ENCODE measurements at regions not wholly inside any gene's neighbourhood (a gene's known extent, or its start where the extent isn't known, plus 50 kb on each side); places are given as distances from the start of the nearest gene placed in this dataset.
"Not testable (repeated sequence)": the region's sequence is repeated elsewhere in the genome, so short reads cannot be mapped to it uniquely, and the experiment has no call there.

DNA sequence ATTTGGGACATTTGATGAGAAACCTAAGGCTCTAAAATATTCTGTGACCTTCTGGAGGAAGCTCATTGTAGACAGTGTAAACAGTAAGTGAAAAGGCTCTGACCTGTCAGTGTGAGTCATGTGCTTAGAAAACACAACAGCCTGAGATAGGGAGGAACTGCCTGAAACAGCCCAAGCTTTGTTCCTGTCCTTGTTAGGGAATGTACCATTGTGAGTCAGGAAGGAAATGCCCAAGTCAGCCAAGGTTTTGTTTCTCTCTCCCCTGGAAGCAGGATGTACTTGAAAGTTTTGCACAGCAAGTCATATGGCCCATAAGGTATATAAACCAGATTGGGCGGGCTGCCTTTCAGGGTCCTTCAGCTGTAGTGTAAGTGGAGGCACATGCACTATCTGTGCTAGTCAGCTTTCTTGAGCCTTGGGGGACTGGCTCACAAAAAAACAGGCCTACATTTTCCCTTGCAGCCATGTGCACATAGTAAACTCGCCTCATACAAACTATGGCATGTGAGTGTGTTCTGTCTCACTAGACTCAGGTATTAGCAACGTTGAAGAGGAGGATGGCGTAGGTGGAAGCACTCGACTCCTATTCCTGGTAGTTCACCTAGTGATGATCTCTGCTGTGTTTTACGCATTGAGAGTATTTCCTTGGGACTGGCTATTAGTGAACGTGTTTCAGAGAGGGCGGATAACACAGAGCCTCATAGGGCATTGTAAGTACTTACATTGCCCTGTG lies 141.2 kb upstream of the KLHL1 start:
- Histone ChIP-seq H3K4me3 (no peak overlapping the region), H3K27me3 (no peaks in the 10 kb centered on the region), H3K4me1 (no peaks in the 10 kb centered on the region), H3K9me3 (no peaks in the 10 kb centered on the region), H3K27ac (no peak overlapping the region), H3K36me3 (no peaks in the 10 kb centered on the region)
- no peak for DNase-seq (ENCODE audit: low spot score in 2 of 2)
- intact Hi-C loops (cut with DNase I) = no loop called here
- TF ChIP-seq, protein P1, sequence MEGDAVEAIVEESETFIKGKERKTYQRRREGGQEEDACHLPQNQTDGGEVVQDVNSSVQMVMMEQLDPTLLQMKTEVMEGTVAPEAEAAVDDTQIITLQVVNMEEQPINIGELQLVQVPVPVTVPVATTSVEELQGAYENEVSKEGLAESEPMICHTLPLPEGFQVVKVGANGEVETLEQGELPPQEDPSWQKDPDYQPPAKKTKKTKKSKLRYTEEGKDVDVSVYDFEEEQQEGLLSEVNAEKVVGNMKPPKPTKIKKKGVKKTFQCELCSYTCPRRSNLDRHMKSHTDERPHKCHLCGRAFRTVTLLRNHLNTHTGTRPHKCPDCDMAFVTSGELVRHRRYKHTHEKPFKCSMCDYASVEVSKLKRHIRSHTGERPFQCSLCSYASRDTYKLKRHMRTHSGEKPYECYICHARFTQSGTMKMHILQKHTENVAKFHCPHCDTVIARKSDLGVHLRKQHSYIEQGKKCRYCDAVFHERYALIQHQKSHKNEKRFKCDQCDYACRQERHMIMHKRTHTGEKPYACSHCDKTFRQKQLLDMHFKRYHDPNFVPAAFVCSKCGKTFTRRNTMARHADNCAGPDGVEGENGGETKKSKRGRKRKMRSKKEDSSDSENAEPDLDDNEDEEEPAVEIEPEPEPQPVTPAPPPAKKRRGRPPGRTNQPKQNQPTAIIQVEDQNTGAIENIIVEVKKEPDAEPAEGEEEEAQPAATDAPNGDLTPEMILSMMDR (IDR thresholded peaks at IDR 0.05) = no peak

DNA sequence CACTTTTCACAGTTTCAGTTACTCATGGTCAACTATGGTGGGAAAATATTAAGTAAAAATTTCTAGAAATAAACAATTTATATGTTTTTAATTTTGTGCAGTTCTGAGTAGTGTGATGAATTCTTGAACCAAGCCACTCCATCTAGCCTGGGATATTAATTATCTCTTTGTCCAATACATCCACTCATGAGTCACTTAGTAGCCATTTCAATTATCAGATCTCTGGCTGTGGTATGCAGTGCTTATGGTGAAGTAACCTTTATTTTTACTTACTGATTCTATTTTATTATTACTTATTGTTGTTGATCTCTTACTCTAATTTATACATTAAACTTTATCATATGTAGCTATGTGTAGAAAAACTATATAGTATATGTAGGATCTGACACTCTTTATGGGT lies 128.9 kb upstream of the KLHL1 start:
- Histone ChIP-seq H3K9me3 (no peaks in the 10 kb centered on the region), H3K4me3 (no peak overlapping the region), H3K27me3 (no peaks in the 10 kb centered on the region), H3K4me1 (no peaks in the 10 kb centered on the region), H3K27ac (no peak overlapping the region), H3K36me3 (no peaks in the 10 kb centered on the region)
- TF ChIP-seq, protein P1 (IDR thresholded peaks at IDR 0.05) = no peak
- intact Hi-C loops (cut with DNase I) = no loop called here
- no peak for DNase-seq (ENCODE audit: low spot score in 2 of 2)

DNA sequence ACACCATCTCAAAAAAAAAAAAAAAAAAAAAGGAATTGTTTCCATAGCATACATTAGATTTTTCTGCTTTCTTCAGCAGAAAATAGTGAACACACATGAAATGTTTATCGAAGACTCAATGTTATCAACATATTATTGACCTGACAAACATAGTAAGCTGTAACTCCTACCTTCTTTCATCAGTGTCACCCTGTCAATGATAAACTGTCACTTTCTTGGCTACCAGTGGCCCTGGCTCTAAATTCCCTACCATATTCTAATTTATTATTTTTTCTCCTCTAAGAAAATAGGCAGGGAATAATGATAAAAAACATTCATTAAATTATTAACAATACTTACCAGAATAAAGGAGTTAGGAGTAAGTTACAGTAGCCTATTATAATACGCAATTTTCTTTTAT lies 127.3 kb upstream of the KLHL1 start:
- intact Hi-C loops (cut with DNase I) = no loop called here
- no peak overlapping the region for H3K27ac ChIP-seq
- H3K36me3 ChIP-seq = no peaks in the 10 kb centered on the region
- no peak overlapping the region for H3K4me3 ChIP-seq
- DNase-seq (ENCODE audit: low spot score in 2 of 2) = no peak
- TF ChIP-seq, protein P1 (IDR thresholded peaks at IDR 0.05) = no peak
- no peaks in the 10 kb centered on the region for H3K4me1 ChIP-seq
- H3K27me3 ChIP-seq = no peaks in the 10 kb centered on the region
- no peaks in the 10 kb centered on the region for H3K9me3 ChIP-seq

DNA sequence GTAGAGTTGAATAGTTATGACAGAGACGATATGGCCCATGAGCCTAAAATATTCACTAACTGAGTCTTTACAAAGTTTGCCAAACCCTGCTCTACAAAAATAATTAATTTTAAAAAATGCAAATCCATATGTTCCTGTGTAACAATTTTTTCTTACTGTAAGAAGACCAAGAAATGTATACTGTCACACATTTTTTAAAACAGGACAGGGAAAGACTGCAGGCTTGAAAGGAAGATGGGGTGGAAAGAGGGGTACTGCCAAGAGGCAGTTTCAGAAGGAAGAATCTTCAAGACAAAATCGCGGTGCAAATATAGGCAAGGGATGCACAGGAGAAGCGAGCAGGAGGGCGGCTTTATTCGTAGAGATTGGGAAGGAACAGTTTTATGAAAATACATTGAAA lies 115.7 kb upstream of the KLHL1 start:
- Histone ChIP-seq H3K9me3 (no peaks in the 10 kb centered on the region), H3K4me3 (no peak overlapping the region), H3K27me3 (no peaks in the 10 kb centered on the region), H3K27ac (no peak overlapping the region), H3K4me1 (no peaks in the 10 kb centered on the region), H3K36me3 (no peaks in the 10 kb centered on the region)
- DNase-seq (ENCODE audit: low spot score in 2 of 2) = no peak
- TF ChIP-seq, protein P1 (IDR thresholded peaks at IDR 0.05) = no peak
- intact Hi-C loops (cut with DNase I) = no loop called here

DNA sequence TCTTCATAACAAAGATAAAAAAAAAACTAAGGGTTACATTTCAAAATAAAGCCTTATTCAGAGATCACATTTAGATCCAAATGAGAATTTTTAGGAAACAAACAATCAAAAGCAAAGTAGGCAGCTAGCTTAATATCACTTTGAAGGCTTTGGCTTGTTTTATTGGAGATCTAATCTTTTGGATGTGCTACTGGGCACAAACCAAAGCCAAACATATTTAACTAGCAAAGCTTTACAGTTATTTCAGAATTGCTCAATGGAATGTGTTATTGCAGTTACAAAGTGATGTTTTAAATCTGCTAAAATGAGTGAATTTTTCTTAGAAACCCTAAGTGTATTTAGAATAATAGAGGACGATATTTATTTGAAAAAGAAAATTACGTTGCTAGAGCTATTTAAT lies 114.7 kb upstream of the KLHL1 start:
- Histone ChIP-seq H3K4me1 (no peaks in the 10 kb centered on the region), H3K36me3 (no peaks in the 10 kb centered on the region), H3K9me3 (no peaks in the 10 kb centered on the region), H3K4me3 (no peak overlapping the region), H3K27ac (no peak overlapping the region), H3K27me3 (no peaks in the 10 kb centered on the region)
- TF ChIP-seq, protein P1 (IDR thresholded peaks at IDR 0.05) = no peak
- DNase-seq (ENCODE audit: low spot score in 2 of 2) = no peak
- intact Hi-C loops (cut with DNase I) = no loop called here

DNA sequence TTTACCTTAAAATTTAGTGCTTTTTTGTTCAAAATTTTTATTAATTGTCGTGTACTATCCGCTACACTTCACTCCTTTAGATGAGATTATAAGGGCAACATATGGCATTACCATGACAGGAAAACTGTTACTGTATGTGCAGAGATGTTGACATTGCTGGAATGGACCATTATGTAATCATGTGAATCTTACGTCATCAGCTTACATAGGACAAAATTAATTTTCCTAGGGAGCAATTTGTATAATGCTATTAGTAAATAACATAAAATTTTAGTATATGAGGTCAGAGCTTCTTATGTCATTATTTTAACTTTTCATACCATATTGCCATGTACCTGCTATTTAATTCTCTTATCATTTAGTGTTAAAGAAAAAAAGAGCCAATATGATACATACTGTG lies 110.4 kb upstream of the KLHL1 start:
- TF ChIP-seq, protein P1 (IDR thresholded peaks at IDR 0.05) = no peak
- Histone ChIP-seq H3K4me3 (no peak overlapping the region), H3K9me3 (no peaks in the 10 kb centered on the region), H3K27me3 (no peaks in the 10 kb centered on the region), H3K36me3 (no peaks in the 10 kb centered on the region), H3K27ac (no peak overlapping the region), H3K4me1 (no peaks in the 10 kb centered on the region)
- DNase-seq (ENCODE audit: low spot score in 2 of 2) = no peak
- intact Hi-C loops (cut with DNase I) = no loop called here

DNA sequence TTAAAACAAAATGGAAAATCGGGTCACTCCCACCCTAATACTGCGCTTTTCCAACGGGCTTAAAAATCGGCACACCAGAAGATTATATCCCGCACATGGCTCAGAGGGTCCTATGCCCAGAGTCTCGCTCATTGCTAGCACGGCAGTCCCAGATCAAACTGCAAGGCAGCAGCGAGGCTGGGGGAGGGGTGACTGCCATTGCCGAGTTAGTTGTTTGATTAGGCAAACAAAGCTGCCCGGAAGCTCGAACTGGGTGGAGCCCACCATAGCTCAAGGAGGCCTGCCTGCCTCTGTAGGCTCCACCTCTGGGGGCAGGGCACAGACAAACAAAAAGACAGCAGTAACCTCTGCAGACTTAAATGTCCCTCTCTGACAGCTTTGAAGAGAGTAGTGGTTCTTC lies 100.7 kb upstream of the KLHL1 start:
- H3K9me3 ChIP-seq; H3K36me3 ChIP-seq; H3K4me1 ChIP-seq; intact Hi-C loops (cut with DNase I); H3K27ac ChIP-seq; H3K27me3 ChIP-seq; DNase-seq (ENCODE audit: low spot score in 2 of 2); H3K4me3 ChIP-seq: not testable (repeated sequence)

Measured in ascending aorta (tissue), 2 donors.